ENCODE measurements at regions not wholly inside any gene's neighbourhood (a gene's known extent, or its start where the extent isn't known, plus 50 kb on each side); places are given as distances from the start of the nearest gene placed in this dataset.

DNA sequence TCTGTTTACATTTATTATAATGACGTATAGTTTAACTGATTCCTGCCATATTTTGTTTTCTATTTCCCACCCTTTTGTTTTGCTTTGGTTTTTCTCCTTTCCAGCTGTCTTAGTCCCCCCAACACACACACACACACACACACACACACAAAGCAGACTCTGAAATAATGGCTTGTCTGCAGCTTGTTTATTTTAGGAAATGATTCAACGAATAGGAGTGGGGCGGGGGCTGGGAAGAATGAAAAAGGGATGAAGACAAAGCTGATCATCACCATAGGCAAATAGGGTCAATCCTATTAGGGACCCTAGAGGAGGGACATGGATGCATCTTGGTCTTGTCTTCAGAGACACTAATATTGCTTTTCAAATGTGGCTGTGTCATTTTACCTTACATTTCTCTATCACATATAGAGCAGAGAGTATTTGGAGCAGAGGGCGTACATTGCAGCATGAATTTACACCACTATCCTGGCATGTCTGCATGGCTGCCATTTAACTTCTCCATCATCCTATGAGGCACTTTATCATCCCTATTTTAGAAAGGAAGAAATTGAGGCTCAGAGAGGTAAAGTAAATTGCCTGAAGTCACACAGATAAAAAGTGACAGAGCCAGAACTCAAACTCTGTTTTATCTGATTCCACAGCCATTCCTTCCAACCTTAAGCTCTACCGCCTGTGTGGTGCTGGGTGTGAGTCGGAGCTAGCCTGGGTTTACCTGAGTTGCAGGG lies 147.2 kb upstream of the TPM1 start:
- TF ChIP-seq, protein P1, sequence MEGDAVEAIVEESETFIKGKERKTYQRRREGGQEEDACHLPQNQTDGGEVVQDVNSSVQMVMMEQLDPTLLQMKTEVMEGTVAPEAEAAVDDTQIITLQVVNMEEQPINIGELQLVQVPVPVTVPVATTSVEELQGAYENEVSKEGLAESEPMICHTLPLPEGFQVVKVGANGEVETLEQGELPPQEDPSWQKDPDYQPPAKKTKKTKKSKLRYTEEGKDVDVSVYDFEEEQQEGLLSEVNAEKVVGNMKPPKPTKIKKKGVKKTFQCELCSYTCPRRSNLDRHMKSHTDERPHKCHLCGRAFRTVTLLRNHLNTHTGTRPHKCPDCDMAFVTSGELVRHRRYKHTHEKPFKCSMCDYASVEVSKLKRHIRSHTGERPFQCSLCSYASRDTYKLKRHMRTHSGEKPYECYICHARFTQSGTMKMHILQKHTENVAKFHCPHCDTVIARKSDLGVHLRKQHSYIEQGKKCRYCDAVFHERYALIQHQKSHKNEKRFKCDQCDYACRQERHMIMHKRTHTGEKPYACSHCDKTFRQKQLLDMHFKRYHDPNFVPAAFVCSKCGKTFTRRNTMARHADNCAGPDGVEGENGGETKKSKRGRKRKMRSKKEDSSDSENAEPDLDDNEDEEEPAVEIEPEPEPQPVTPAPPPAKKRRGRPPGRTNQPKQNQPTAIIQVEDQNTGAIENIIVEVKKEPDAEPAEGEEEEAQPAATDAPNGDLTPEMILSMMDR (IDR thresholded peaks at IDR 0.05; ENCODE audit: insufficient read depth, low read depth, low read length), result no peak
- TF ChIP-seq EZH2 (IDR thresholded peaks at IDR 0.05; ENCODE audit: insufficient read depth, low read length), result no peak
